Neural cell (in vitro differentiated cells): ENCODE measurements at regions not wholly inside any gene's neighbourhood (a gene's known extent, or its start where the extent isn't known, plus 50 kb on each side); places are given as distances from the start of the nearest gene placed in this dataset.

Source experiments
- H2AFZ ChIP-seq: fragments of 200-600, 300-800 bp; sonication (generic), shearing (Covaris generic); 2 replicates; pipeline ENCODE4 v1.6.0; 2014; ENCODE audit warnings: low read depth, mild to moderate bottlenecking, antibody characterized with exemption, low read length, moderate library complexity
- H3F3A ChIP-seq: fragments of 200-600 bp; shearing (Covaris generic); 2 replicates; pipeline ENCODE4 v1.6.1; 2016; ENCODE audit warnings: mild to moderate bottlenecking, moderate library complexity, mixed read lengths, antibody characterized with exemption, low read length; ENCODE audit not compliant: insufficient read depth, poor library complexity, severe bottlenecking
- H3K27ac ChIP-seq: fragments of 200-600, 300-800 bp; sonication (generic), shearing (Covaris generic); 2 replicates; pipeline ENCODE4 v1.5.1; 2014; ENCODE audit warnings: mild to moderate bottlenecking, low read length, moderate library complexity
- H3K27me3 ChIP-seq: fragments of 300-800, 200-600 bp; sonication (generic), shearing (Covaris generic); 2 replicates; pipeline ENCODE4 v1.6.0; 2014; ENCODE audit warnings: mild to moderate bottlenecking, low read depth, low read length, moderate library complexity; ENCODE audit not compliant: insufficient read depth
- H3K36me3 ChIP-seq: fragments of 300-800, 200-600 bp; sonication (generic), shearing (Covaris generic); 2 replicates; pipeline ENCODE4 v1.5.1; 2014; ENCODE audit warnings: mild to moderate bottlenecking, antibody characterized with exemption, low read length, moderate library complexity; ENCODE audit not compliant: insufficient read depth
- H3K4me2 ChIP-seq: fragments of 300-800, 200-600 bp; sonication (generic), shearing (Covaris generic); 2 replicates; pipeline ENCODE4 v1.6.0; 2014; ENCODE audit warnings: mild to moderate bottlenecking, low read length
- H3K4me3 ChIP-seq: fragments of 300-800, 200-600 bp; sonication (generic), shearing (Covaris generic); 2 replicates; pipeline ENCODE4 v1.5.1; 2014; ENCODE audit warnings: mild to moderate bottlenecking, low read length, moderate library complexity
- H3K79me2 ChIP-seq: fragments of 200-600 bp; shearing (Covaris generic); replicated peaks from 2 replicates; pipeline ENCODE4 v1.6.0; 2014; ENCODE audit warnings: mild to moderate bottlenecking, low read length, moderate library complexity; ENCODE audit not compliant: insufficient read depth
- H3K9ac ChIP-seq: fragments of 300-800, 200-600 bp; sonication (generic), shearing (Covaris generic); 2 replicates; pipeline ENCODE4 v1.6.1; 2016; ENCODE audit warnings: mild to moderate bottlenecking, low read length, mixed read lengths
- H3K9me2 ChIP-seq: fragments of 200-600 bp; shearing (Covaris generic); 2 replicates; pipeline ENCODE4 v1.6.1; 2016; ENCODE audit warnings: mild to moderate bottlenecking, low read length, mixed read lengths; ENCODE audit not compliant: insufficient read depth
- H3K9me3 ChIP-seq: fragments of 200-600, 300-800 bp; sonication (generic), shearing (Covaris generic); 2 replicates; pipeline ENCODE4 v1.6.1; 2016; ENCODE audit warnings: mild to moderate bottlenecking, mixed run types, low read length, moderate library complexity, mixed read lengths
- H4K20me1 ChIP-seq: fragments of 200-600 bp; shearing (Covaris generic); 2 replicates; pipeline ENCODE4 v1.6.1; 2016; ENCODE audit warnings: mild to moderate bottlenecking, mixed run types; ENCODE audit not compliant: insufficient read depth
- EP300 ChIP-seq: fragments of 450-650 bp; conservative IDR thresholded peaks from 2 replicates; pipeline ENCODE4 v1.6.1; 2014; ENCODE audit warnings: antibody characterized with exemption, mild to moderate bottlenecking, moderate library complexity; ENCODE audit not compliant: poor library complexity, severe bottlenecking
- EZH2 ChIP-seq: fragments of 200-600, 300-800 bp; shearing (Covaris generic), sonication (generic); IDR thresholded peaks from 2 replicates; pipeline ENCODE4 v1.6.1; 2014; ENCODE audit warnings: antibody characterized with exemption, low read length, borderline replicate concordance, mild to moderate bottlenecking; ENCODE audit not compliant: insufficient read depth, poor library complexity, severe bottlenecking
- MXI1 ChIP-seq: fragments of 450-650 bp; conservative IDR thresholded peaks from 2 replicates; pipeline ENCODE4 v1.6.1; 2014; ENCODE audit warnings: antibody characterized with exemption, mild to moderate bottlenecking; ENCODE audit not compliant: poor library complexity, severe bottlenecking
- POLR2AphosphoS5 ChIP-seq: IDR thresholded peaks from 2 replicates; pipeline ENCODE4 v1.6.1; 2012
- RAD21 ChIP-seq: fragments of 450-650 bp; conservative IDR thresholded peaks from 2 replicates; pipeline ENCODE4 v1.6.1; 2014; ENCODE audit warnings: antibody characterized with exemption, mild to moderate bottlenecking, moderate library complexity
- REST ChIP-seq: IDR thresholded peaks from 2 replicates; pipeline ENCODE4 v1.6.1; 2012; ENCODE audit warnings: borderline replicate concordance
- SMC3 ChIP-seq: fragments of 450-650 bp; conservative IDR thresholded peaks from 2 replicates; pipeline ENCODE4 v1.6.1; 2014; ENCODE audit warnings: antibody characterized with exemption, mild to moderate bottlenecking, moderate library complexity; ENCODE audit not compliant: poor library complexity
- TAF1 ChIP-seq: IDR thresholded peaks from 2 replicates; pipeline ENCODE4 v1.6.1; 2012; ENCODE audit warnings: low read depth
- TF ChIP-seq, protein P1 (sequence below): fragments of 450-650 bp; IDR thresholded peaks from 2 replicates; pipeline ENCODE4 v1.5.1; 2014; ENCODE audit warnings: antibody characterized with exemption, mild to moderate bottlenecking, moderate library complexity; ENCODE audit not compliant: poor library complexity, severe bottlenecking

DNA sequence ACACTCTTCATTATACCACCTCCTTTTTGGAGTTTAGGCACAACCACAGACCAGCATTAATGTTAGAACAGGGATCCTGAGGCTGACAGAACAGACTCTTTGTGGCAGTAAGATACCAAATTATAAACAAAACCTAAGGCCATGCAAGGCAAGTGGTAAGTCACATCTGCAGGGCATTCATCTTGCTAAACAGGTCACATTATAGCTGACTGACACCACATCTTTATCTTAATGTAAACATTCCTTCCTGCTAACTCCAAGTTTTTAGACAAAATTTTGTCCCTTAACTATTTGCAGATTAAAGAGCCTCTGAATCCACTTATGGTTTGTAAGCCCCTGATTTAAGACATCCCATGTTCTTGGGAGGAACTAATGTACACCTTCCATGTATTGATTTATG is 500.6 kb downstream of the PYDC2 start:
- no peak overlapping the region for H3K27ac ChIP-seq
- H3K4me3 ChIP-seq, result no peak overlapping the region
- no peaks in the 10 kb centered on the region for H3K79me2 ChIP-seq
- H3F3A ChIP-seq, result no peaks in the 10 kb centered on the region
- no peaks in the 10 kb centered on the region for H3K9me2 ChIP-seq
- no peaks in the 10 kb centered on the region for H3K36me3 ChIP-seq
- no peaks in the 10 kb centered on the region for H3K27me3 ChIP-seq
- TF ChIP-seq SMC3 (no peak), EP300 (no peak), MXI1 (no peak), RAD21 (no peak), TAF1 (no peak), REST (no peak), POLR2AphosphoS5 (no peak), EZH2 (no peak)
- no peaks in the 10 kb centered on the region for H4K20me1 ChIP-seq
- H3K4me2 ChIP-seq, result no peak overlapping the region
- H3K9me3 ChIP-seq, result no peaks in the 10 kb centered on the region
- H2AFZ ChIP-seq, result no peak overlapping the region
- no peak overlapping the region for H3K9ac ChIP-seq

DNA sequence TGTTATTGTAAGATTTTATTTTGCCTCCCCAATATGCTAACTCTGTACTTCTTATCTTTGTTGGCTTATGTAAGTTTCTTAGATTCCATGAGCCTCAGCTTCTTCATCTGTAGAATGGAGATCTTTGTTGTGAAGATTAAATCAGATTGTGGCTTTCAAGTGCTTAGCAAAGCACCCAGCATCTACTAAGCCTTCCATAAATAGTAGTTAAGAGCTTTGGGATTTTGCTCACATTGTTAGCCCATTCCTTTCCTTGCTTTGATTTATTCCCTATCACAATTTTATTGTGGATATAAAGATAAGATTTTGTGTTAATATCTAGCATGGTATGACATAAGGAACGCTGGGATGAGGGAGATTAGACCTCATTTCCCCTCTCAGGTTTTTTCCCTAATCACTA is 501.4 kb downstream of the PYDC2 start:
- Histone ChIP-seq H3K36me3 (no peaks in the 10 kb centered on the region), H3K27me3 (no peaks in the 10 kb centered on the region), H3K4me2 (no peak overlapping the region), H3K9me2 (no peaks in the 10 kb centered on the region), H3K9me3 (no peaks in the 10 kb centered on the region), H3K4me3 (no peak overlapping the region), H3K79me2 (no peaks in the 10 kb centered on the region), H3K27ac (no peak overlapping the region), H3K9ac (no peak overlapping the region), H4K20me1 (no peaks in the 10 kb centered on the region), H2AFZ (no peak overlapping the region), H3F3A (no peaks in the 10 kb centered on the region)
- TF ChIP-seq RAD21 (no peak), MXI1 (no peak), TAF1 (no peak), EZH2 (no peak), EP300 (no peak), POLR2AphosphoS5 (no peak), SMC3 (no peak), REST (no peak)
- TF ChIP-seq, protein P1, sequence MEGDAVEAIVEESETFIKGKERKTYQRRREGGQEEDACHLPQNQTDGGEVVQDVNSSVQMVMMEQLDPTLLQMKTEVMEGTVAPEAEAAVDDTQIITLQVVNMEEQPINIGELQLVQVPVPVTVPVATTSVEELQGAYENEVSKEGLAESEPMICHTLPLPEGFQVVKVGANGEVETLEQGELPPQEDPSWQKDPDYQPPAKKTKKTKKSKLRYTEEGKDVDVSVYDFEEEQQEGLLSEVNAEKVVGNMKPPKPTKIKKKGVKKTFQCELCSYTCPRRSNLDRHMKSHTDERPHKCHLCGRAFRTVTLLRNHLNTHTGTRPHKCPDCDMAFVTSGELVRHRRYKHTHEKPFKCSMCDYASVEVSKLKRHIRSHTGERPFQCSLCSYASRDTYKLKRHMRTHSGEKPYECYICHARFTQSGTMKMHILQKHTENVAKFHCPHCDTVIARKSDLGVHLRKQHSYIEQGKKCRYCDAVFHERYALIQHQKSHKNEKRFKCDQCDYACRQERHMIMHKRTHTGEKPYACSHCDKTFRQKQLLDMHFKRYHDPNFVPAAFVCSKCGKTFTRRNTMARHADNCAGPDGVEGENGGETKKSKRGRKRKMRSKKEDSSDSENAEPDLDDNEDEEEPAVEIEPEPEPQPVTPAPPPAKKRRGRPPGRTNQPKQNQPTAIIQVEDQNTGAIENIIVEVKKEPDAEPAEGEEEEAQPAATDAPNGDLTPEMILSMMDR, result no peak
